NB4 (cell line): ENCODE measurements at regions not wholly inside any gene's neighbourhood (a gene's known extent, or its start where the extent isn't known, plus 50 kb on each side); places are given as distances from the start of the nearest gene placed in this dataset.

Source experiments
- DNase-seq: peaks from one replicate; pipeline ENCODE4 v3.0.0; 2010; ENCODE audit warnings: low read depth
- H3K4me3 ChIP-seq: one replicate; pipeline ENCODE4 v1.5.1; 2011; ENCODE audit warnings: mild to moderate bottlenecking, low read depth, low read length, moderate library complexity
- MYC ChIP-seq: IDR thresholded peaks from 2 replicates; pipeline ENCODE4 v1.6.1; 2011; ENCODE audit warnings: low read depth, low read length
- POLR2A ChIP-seq: IDR thresholded peaks from 2 replicates; pipeline ENCODE4 v1.6.1; 2011; ENCODE audit warnings: mild to moderate bottlenecking; ENCODE audit not compliant: insufficient read length; ENCODE audit errors: extremely low read depth
- TF ChIP-seq, protein P1 (sequence below): IDR thresholded peaks from one replicate; pipeline ENCODE4 v1.5.1; 2012; ENCODE audit warnings: low read depth, low read length
- TF ChIP-seq, protein P2 (sequence below): IDR thresholded peaks from 2 replicates; pipeline ENCODE4 v1.6.1; 2011; ENCODE audit warnings: low read depth, low read length

DNA sequence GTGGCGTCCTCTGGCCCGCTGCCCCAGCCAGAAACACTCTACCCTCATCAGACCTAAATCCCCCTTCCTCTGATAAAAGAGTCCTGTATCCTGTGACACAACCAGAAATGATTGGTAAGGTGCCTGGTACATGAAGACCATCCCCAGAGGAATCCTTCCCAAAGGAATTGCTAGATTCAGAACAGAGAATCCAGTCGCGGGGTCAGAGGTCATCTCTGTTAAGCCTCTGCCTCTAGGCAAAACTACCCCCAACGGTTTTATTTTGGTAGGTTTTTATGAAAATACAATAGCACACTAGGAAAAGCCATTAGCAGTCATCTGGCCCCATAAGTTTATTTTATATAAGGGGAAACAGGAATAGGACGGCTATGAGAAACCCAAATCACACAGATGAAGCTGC lies 102.4 kb upstream of the HAND1 start:
- H3K4me3 ChIP-seq, result no peak overlapping the region
- DNase-seq, result no peak
- TF ChIP-seq, protein P1, sequence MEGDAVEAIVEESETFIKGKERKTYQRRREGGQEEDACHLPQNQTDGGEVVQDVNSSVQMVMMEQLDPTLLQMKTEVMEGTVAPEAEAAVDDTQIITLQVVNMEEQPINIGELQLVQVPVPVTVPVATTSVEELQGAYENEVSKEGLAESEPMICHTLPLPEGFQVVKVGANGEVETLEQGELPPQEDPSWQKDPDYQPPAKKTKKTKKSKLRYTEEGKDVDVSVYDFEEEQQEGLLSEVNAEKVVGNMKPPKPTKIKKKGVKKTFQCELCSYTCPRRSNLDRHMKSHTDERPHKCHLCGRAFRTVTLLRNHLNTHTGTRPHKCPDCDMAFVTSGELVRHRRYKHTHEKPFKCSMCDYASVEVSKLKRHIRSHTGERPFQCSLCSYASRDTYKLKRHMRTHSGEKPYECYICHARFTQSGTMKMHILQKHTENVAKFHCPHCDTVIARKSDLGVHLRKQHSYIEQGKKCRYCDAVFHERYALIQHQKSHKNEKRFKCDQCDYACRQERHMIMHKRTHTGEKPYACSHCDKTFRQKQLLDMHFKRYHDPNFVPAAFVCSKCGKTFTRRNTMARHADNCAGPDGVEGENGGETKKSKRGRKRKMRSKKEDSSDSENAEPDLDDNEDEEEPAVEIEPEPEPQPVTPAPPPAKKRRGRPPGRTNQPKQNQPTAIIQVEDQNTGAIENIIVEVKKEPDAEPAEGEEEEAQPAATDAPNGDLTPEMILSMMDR, result no peak
- TF ChIP-seq, protein P2, sequence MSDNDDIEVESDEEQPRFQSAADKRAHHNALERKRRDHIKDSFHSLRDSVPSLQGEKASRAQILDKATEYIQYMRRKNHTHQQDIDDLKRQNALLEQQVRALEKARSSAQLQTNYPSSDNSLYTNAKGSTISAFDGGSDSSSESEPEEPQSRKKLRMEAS, result no peak
- TF ChIP-seq MYC, result no peak
- TF ChIP-seq POLR2A, result no peak

DNA sequence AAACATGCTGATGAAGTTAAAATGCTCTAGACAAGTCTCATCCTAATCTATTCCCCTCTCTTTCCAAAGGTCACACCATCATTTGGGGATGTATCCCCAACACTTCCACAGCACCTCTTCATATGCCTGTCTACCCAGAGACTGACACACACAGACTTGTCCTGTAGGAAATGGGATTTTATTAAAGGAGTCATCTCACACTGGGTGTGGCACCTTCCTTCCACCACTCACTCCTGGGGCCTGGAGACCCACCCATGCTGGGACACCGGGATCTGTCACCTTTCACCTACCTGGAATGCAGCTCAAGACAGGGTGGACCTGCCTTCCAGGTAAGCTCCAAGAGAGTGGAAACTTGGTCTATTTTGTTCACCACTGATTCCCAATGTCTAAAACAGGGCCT lies 99.4 kb upstream of the HAND1 start:
- TF ChIP-seq POLR2A, result no peak
- TF ChIP-seq, protein P1, result no peak
- TF ChIP-seq, protein P2, result no peak
- TF ChIP-seq MYC, result no peak
- H3K4me3 ChIP-seq, result no peak overlapping the region
- DNase-seq, result no peak

DNA sequence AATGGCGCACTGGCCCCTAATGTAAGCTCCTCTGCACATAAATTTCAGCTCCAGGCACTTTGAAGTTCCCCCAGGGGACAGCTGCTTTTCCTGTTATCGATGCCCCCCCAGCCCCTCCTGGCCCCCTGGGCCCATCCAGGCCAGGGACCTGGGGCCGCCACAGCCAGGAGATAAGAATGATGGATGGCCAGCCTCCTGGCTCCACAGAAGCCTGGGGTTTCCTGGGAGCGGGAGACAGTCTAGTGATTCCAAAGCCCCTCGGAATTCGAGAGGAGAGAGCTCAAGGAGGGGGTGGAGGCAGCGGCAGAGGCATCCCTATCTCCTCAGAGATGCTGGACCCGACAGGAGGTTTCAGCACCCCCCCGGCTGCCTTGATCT lies 98.4 kb upstream of the HAND1 start:
- TF ChIP-seq POLR2A, result no peak
- TF ChIP-seq, protein P2, result no peak
- TF ChIP-seq, protein P1, result no peak
- TF ChIP-seq MYC, result no peak
- DNase-seq, result no peak
- no peak overlapping the region for H3K4me3 ChIP-seq

DNA sequence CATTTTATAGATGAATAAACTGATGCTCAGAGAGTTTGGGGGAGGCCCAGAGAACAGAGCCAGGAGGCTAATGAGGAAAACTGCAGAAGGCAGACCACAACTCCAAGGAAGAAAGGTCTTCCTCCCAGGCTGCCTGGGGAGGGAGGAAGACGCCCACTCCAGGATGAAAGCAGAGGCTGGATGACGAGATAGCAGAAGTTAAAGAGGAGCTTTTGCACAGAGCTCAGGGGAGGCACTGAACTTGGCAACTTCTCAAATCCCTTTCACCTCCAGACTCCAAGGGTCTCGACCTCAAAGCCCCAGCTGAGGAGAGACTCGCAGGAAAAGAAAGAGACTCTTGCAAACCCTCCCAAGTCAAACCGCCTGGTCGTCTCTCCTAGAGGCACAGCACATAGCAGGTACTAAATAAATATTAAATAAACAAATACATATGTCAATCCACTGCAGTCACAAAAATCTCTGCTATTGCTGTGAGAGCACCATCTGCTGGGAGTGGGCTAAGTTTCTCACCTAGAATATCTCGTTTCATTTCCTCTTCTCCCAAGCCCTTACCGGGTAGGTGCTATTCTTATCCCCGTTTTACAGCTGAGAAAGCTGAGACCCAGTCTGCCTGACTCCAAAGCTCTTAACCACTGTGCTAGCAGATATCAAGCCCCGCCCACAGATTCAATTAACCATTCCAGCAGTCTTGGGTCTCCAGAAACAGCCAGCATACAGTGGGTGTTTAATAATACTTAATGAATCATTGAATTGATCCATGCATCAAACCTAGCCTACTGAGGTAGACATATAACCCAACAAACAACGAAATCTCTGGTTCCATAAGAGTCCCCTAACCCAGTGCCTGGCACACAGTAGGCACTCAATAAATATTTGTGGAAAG lies 97.8 kb upstream of the HAND1 start:
- TF ChIP-seq, protein P2, result no peak
- TF ChIP-seq, protein P1, result peak; percentile 14
- DNase-seq, result peak; percentile 9
- H3K4me3 ChIP-seq, result no peak overlapping the region

DNA sequence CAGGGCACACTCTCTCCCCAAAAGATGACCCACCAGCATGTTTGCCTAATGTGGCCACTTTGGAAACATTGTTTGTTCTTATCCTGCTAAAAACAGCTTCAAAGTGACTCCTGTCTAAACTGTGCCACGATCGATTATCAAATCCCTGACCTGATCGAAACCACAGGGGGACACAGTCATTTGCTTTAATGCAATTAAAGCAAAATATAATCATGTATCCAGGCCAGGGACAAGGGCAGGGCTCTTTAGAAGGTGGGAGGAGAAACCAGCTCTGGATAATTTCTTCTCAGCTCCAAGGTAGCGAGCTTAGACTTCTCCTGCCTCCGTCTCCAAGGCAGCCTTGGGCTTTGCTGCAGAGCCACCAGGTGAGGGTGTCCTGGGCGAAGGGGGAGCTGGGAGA lies 95.0 kb upstream of the HAND1 start:
- H3K4me3 ChIP-seq, result no peak overlapping the region
- no peak for DNase-seq
- TF ChIP-seq MYC, result no peak
- TF ChIP-seq, protein P1, result no peak
